Amygdala (tissue), 56 donors: ENCODE measurements at regions not wholly inside any gene's neighbourhood (a gene's known extent, or its start where the extent isn't known, plus 50 kb on each side); places are given as distances from the start of the nearest gene placed in this dataset.

Experiments
- DNase-seq, 56 donors: peaks; one replicate each; lab custom pipeline; 2025; lab: John Stamatoyannopoulos, UW

- no peak for DNase-seq
These were observed 58.3 kb upstream of the NEUROD6 start for GRCh38 chr7:31398815-31399214.

GRCh38 chr7:31407178-31407676 lies 66.7 kb upstream of the NEUROD6 start:
- no peak for DNase-seq

- DNase-seq, result no peak
These were observed 67.7 kb upstream of the NEUROD6 start for GRCh38 chr7:31408140-31408729.

- DNase-seq, result no peak
These were observed 69.7 kb upstream of the NEUROD6 start for GRCh38 chr7:31410265-31410664.

GRCh38 chr7:31411416-31411815 lies 70.9 kb upstream of the NEUROD6 start:
- DNase-seq, result no peak

GRCh38 chr7:31413766-31414165 lies 73.2 kb upstream of the NEUROD6 start:
- DNase-seq, result no peak

- DNase-seq, result no peak
These were observed 75.9 kb upstream of the NEUROD6 start for GRCh38 chr7:31416381-31416870.

- DNase-seq, result no peak
These were observed 78.4 kb upstream of the NEUROD6 start for GRCh38 chr7:31418928-31419327.

- DNase-seq, result no peak
These were observed 79.1 kb upstream of the NEUROD6 start for GRCh38 chr7:31419505-31420055.

GRCh38 chr7:31420948-31421347 lies 80.4 kb upstream of the NEUROD6 start:
- DNase-seq, result no peak

- no peak for DNase-seq
These were observed 81.1 kb upstream of the NEUROD6 start for GRCh38 chr7:31421607-31422006.

GRCh38 chr7:31423994-31424393 lies 83.5 kb upstream of the NEUROD6 start:
- DNase-seq, result no peak

GRCh38 chr7:31432176-31432575 lies 81.7 kb upstream of the ITPRID1 start:
- DNase-seq, result no peak

GRCh38 chr7:31432836-31433340 lies 81.0 kb upstream of the ITPRID1 start:
- DNase-seq, result no peak

- DNase-seq, result no peak
These were observed 76.5 kb upstream of the ITPRID1 start for GRCh38 chr7:31437250-31437865.

GRCh38 chr7:31439165-31439564 lies 74.7 kb upstream of the ITPRID1 start:
- DNase-seq, result no peak

- DNase-seq, result no peak
These were observed 73.4 kb upstream of the ITPRID1 start for GRCh38 chr7:31440511-31440910.

- DNase-seq, result no peak
These were observed 71.3 kb upstream of the ITPRID1 start for GRCh38 chr7:31442626-31443025.

GRCh38 chr7:31443457-31443856 lies 70.4 kb upstream of the ITPRID1 start:
- DNase-seq, result peak in 6 of 56 donors; percentile 3 to 48 (median 18)

GRCh38 chr7:31444196-31444595 lies 69.7 kb upstream of the ITPRID1 start:
- no peak for DNase-seq

- DNase-seq, result no peak
These were observed 68.1 kb upstream of the ITPRID1 start for GRCh38 chr7:31445686-31446355.
